ENCODE measurements at regions not wholly inside any gene's neighbourhood (a gene's known extent, or its start where the extent isn't known, plus 50 kb on each side); places are given as distances from the start of the nearest gene placed in this dataset.
"Not testable (repeated sequence)": the region's sequence is repeated elsewhere in the genome, so short reads cannot be mapped to it uniquely, and the experiment has no call there.

- SMC1A ChIA-PET (ENCODE audit: uncharacterized antibody, unreplicated experiment), result no interaction called here
- H3K79me2 ChIP-seq (ENCODE audit: control insufficient read depth, insufficient read depth, low read length), result no peaks in the 10 kb centered on the region
- no peak overlapping the region for H3K9ac ChIP-seq (ENCODE audit: control insufficient read depth, insufficient read depth, low read length)
- H4K20me1 ChIP-seq (ENCODE audit: control insufficient read depth, insufficient read depth), result no peaks in the 10 kb centered on the region
- WGBS (ENCODE audit: insufficient coverage, insufficient replicate concordance, low lambda C conversion rate, missing lambda C conversion rate), result 17% methylated on average over 2 of the region's 2 CpGs
- no peak for DNase-seq (ENCODE audit: low read depth, low spot score)
- H3K4me3 ChIP-seq, result no peak overlapping the region
- RAD21 ChIA-PET (ENCODE audit: unreplicated experiment), result no interaction called here
- H3K27ac ChIP-seq (ENCODE audit: control insufficient read depth, insufficient read depth), result no peak overlapping the region
- no peak overlapping the region for H3K4me2 ChIP-seq (ENCODE audit: control insufficient read depth, insufficient read depth)
- no peaks in the 10 kb centered on the region for H3K36me3 ChIP-seq (ENCODE audit: control insufficient read depth in 2 of 2, insufficient read depth in 2 of 2, low read length in 1 of 2)
- intact Hi-C loops (cut with micrococcal nuclease; ENCODE audit: unreplicated experiment) (no loop called here), in situ Hi-C loops (cut with MboI) (no loop called here)
- H3K9me3 ChIP-seq (replicated peaks; ENCODE audit: control insufficient read depth, insufficient read depth, low read length), result no peaks in the 10 kb centered on the region
- H2AFZ ChIP-seq (ENCODE audit: control insufficient read depth, low read depth, low read length), result no peak overlapping the region
- ATAC-seq, result no peak
- no peak for FAIRE-seq
- POLR2A ChIA-PET, result no interaction called here
- TF ChIP-seq CHD4 (IDR thresholded peaks at IDR 0.05) (no peak), RAD21 (IDR thresholded peaks at IDR 0.05; ENCODE audit: insufficient read depth, low read depth, low read length) (no peak), SUZ12 (IDR thresholded peaks at IDR 0.05; ENCODE audit: unreplicated experiment) (no peak), BCL11A (IDR thresholded peaks at IDR 0.05; ENCODE audit: low read depth, low read length) (no peak), TCF3 (IDR thresholded peaks at IDR 0.05; ENCODE audit: borderline replicate concordance, insufficient read depth, low read depth, low read length) (no peak), ZNF687 (IDR thresholded peaks at IDR 0.05) (no peak), EGR1 (IDR thresholded peaks at IDR 0.05; ENCODE audit: borderline replicate concordance in 1 of 2, low read depth in 2 of 2, low read length in 2 of 2) (no peak), RAD51 (IDR thresholded peaks at IDR 0.05) (no peak), ATF3 (IDR thresholded peaks at IDR 0.05; ENCODE audit: borderline replicate concordance, extremely low read depth, low read depth, low read length) (no peak), ZNF217 (IDR thresholded peaks at IDR 0.05) (no peak), POLR2A (IDR thresholded peaks at IDR 0.05; ENCODE audit: low read depth, low read length) (no peak), NBN (IDR thresholded peaks at IDR 0.05) (no peak), HCFC1 (IDR thresholded peaks at IDR 0.05; ENCODE audit: low read length) (no peak)
- no peaks in the 10 kb centered on the region for H3K4me1 ChIP-seq (ENCODE audit: control insufficient read depth, insufficient read depth, low read length)
- CTCF ChIA-PET, result interaction anchor here (2.9 kb wide), 1 partner anchor 12 kb away, joined by 15 read pairs; no protein-coding TSS in a partner anchor
- no peaks in the 10 kb centered on the region for H3K27me3 ChIP-seq (replicated peaks in 1 of 2; ENCODE audit: control insufficient read depth in 2 of 2, insufficient read depth in 2 of 2, low read length in 1 of 2)
- BruUV-seq (replicated peaks), result no TSS peak
These were observed 743.7 kb upstream of the NECTIN3 start for GRCh38 chr3:110327870-110328269.

GRCh38 chr3:110331562-110331961, 740.1 kb upstream of the NECTIN3 start:
- H3K4me1 ChIP-seq (ENCODE audit: control insufficient read depth, insufficient read depth, low read length); FAIRE-seq; intact Hi-C loops (cut with micrococcal nuclease; ENCODE audit: unreplicated experiment); H3K4me3 ChIP-seq; RAD21 ChIA-PET (ENCODE audit: unreplicated experiment); H3K9me3 ChIP-seq (replicated peaks; ENCODE audit: control insufficient read depth, insufficient read depth, low read length); BruUV-seq (replicated peaks); H4K20me1 ChIP-seq (ENCODE audit: control insufficient read depth, insufficient read depth); ATAC-seq; H2AFZ ChIP-seq (ENCODE audit: control insufficient read depth, low read depth, low read length); H3K36me3 ChIP-seq (ENCODE audit: control insufficient read depth in 2 of 2, insufficient read depth in 2 of 2, low read length in 1 of 2); H3K9ac ChIP-seq (ENCODE audit: control insufficient read depth, insufficient read depth, low read length); POLR2A ChIA-PET; H3K4me2 ChIP-seq (ENCODE audit: control insufficient read depth, insufficient read depth); in situ Hi-C loops (cut with MboI); DNase-seq (ENCODE audit: low read depth, low spot score); H3K79me2 ChIP-seq (ENCODE audit: control insufficient read depth, insufficient read depth, low read length); H3K27me3 ChIP-seq (replicated peaks in 1 of 2; ENCODE audit: control insufficient read depth in 2 of 2, insufficient read depth in 2 of 2, low read length in 1 of 2); H3K27ac ChIP-seq (ENCODE audit: control insufficient read depth, insufficient read depth): not testable (repeated sequence)
- 0% methylated on average over 2 of the region's 2 CpGs for WGBS (ENCODE audit: insufficient coverage, insufficient replicate concordance, low lambda C conversion rate, missing lambda C conversion rate)
- CTCF ChIA-PET, result interaction anchor here (1.8 kb wide), 1 partner anchor 17 kb away, joined by 10 read pairs; no protein-coding TSS in a partner anchor
- SMC1A ChIA-PET (ENCODE audit: uncharacterized antibody, unreplicated experiment), result interaction anchor here (1.8 kb wide), 1 partner anchor 17 kb away, joined by 9 read pairs; no protein-coding TSS in a partner anchor

All from GM12878 (cell line).